ENCODE measurements at regions not wholly inside any gene's neighbourhood (a gene's known extent, or its start where the extent isn't known, plus 50 kb on each side); places are given as distances from the start of the nearest gene placed in this dataset.

DNA sequence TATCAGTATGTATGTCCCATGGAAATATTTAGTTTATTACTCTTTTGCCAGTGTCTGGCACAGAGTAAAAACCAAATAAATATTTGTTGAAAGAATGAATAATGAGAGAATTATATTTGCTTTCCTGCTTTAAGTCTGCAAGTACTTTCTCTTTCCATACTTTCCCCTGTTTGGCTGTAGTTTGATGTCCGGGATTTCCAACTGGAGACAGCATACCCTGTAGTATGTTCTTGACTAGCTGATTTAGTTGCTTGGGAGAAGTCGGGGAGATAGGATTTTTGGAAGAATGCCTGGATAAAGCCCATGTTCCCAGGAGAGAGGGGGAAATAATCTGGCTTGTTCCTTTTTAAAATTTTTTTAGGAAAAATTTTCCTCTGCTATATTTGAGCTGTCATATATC is 516.1 kb downstream of the CCSER2 start:
- Histone ChIP-seq H3K14ac (replicated peaks; ENCODE audit: low read depth, low read length) (no peak overlapping the region), H3K9ac (ENCODE audit: low read depth, low read length) (no peak overlapping the region), H3K4me1 (ENCODE audit: control insufficient read depth, insufficient read depth, low read length) (no peaks in the 10 kb centered on the region), H4K8ac (ENCODE audit: low read depth in 2 of 2, low read length in 2 of 2) (no peak overlapping the region), H2BK5ac (ENCODE audit: low read depth, low read length, poor library complexity, severe bottlenecking) (no peak overlapping the region), H3K36me3 (ENCODE audit: control insufficient read depth, insufficient read depth, low read length) (no peaks in the 10 kb centered on the region), H2BK120ac (ENCODE audit: low read depth, low read length) (no peak overlapping the region), H3K23ac (ENCODE audit: low read depth, low read length) (no peak overlapping the region), H2AFZ (replicated peaks; ENCODE audit: low read length, poor library complexity) (no peak overlapping the region), H3K56ac (ENCODE audit: extremely low read depth, insufficient read depth, low read length) (no peak overlapping the region), H3K9me3 (ENCODE audit: control insufficient read depth, insufficient read depth, low read length) (no peaks in the 10 kb centered on the region; the same call in 1 of the 2 replicates), H3K4me2 (ENCODE audit: low read depth, low read length) (no peak overlapping the region), H2AK9ac (replicated peaks; ENCODE audit: low read depth, low read length, poor library complexity) (no peak overlapping the region), H3K9me1 (ENCODE audit: insufficient read depth, low read length) (no peaks in the 10 kb centered on the region), H3K18ac (ENCODE audit: low read depth, low read length) (no peak overlapping the region), H3K4ac (ENCODE audit: low read depth, low read length) (no peak overlapping the region), H2AK5ac (ENCODE audit: low read depth, low read length) (no peak overlapping the region), H2BK20ac (ENCODE audit: low read depth, low read length) (no peak overlapping the region), H4K91ac (ENCODE audit: insufficient read depth, low read depth, low read length) (no peak overlapping the region), H2BK15ac (ENCODE audit: low read depth, low read length) (no peak overlapping the region), H4K20me1 (ENCODE audit: insufficient read depth, low read length) (no peaks in the 10 kb centered on the region), H4K5ac (ENCODE audit: low read depth, low read length) (no peak overlapping the region), H3K79me1 (ENCODE audit: low read depth in 1 of 2, low read length in 2 of 2) (no peaks in the 10 kb centered on the region), H3K27me3 (ENCODE audit: control insufficient read depth, insufficient read depth, low read length) (no peaks in the 10 kb centered on the region), H3K4me3 (ENCODE audit: insufficient read depth, low read depth, low read length) (no peak overlapping the region), H3K27ac (ENCODE audit: insufficient read depth, low read length) (no peak overlapping the region)
- DNase-seq, result no peak
- whole genome bisulfite sequencing, 2 experiments (ENCODE audit: extremely low coverage in 2 of 2, insufficient read length in 1 of 2), result no CpG with 5 or more reads among the region's 2 CpGs
- POLR2A ChIA-PET (ENCODE audit: unreplicated experiment), result no interaction called here
- TF ChIP-seq SMC3 (IDR thresholded peaks at IDR 0.05; ENCODE audit: low read depth, low read length), result no peak
- TF ChIP-seq NFE2L2 (IDR thresholded peaks at IDR 0.05; ENCODE audit: low read depth, low read length), result no peak
- TF ChIP-seq RFX5 (IDR thresholded peaks at IDR 0.05; ENCODE audit: low read depth, low read length), result no peak
- no peak for TF ChIP-seq RCOR1 (IDR thresholded peaks at IDR 0.05; ENCODE audit: insufficient replicate concordance, low read length)
- TF ChIP-seq MAFK (IDR thresholded peaks at IDR 0.05; ENCODE audit: low read depth, low read length), result no peak
- TF ChIP-seq BHLHE40 (IDR thresholded peaks at IDR 0.05; ENCODE audit: low read depth, low read length), result no peak
- no peak for TF ChIP-seq CHD1 (IDR thresholded peaks at IDR 0.05; ENCODE audit: low read depth, low read length)
- in situ Hi-C loops (cut with MboI; ENCODE audit: low sequenced_read_pairs), result no loop called here
- dilution Hi-C loops (cut with HindIII; ENCODE audit: low sequenced_read_pairs, unreplicated experiment), result no loop called here
- CTCF ChIA-PET, result no interaction called here
- BruUV-seq (replicated peaks), result no TSS peak
- no peak for ATAC-seq (ENCODE audit: low read depth)
- intact Hi-C loops (cut with micrococcal nuclease), result no loop called here
